AG09319 (cell line): ENCODE measurements at regions not wholly inside any gene's neighbourhood (a gene's known extent, or its start where the extent isn't known, plus 50 kb on each side); places are given as distances from the start of the nearest gene placed in this dataset.

Experiments used
- DNase-seq: peaks from one replicate; pipeline ENCODE4 v3.0.0-alpha.2; 2010; ENCODE audit warnings: low read depth; ENCODE audit errors: extremely low read depth
- TF ChIP-seq, protein P1 (sequence below): IDR thresholded peaks from 2 replicates; pipeline ENCODE4 v1.5.1; 2011; ENCODE audit warnings: low read depth, mild to moderate bottlenecking, inconsistent platforms, low read length, moderate library complexity

- TF ChIP-seq, protein P1, sequence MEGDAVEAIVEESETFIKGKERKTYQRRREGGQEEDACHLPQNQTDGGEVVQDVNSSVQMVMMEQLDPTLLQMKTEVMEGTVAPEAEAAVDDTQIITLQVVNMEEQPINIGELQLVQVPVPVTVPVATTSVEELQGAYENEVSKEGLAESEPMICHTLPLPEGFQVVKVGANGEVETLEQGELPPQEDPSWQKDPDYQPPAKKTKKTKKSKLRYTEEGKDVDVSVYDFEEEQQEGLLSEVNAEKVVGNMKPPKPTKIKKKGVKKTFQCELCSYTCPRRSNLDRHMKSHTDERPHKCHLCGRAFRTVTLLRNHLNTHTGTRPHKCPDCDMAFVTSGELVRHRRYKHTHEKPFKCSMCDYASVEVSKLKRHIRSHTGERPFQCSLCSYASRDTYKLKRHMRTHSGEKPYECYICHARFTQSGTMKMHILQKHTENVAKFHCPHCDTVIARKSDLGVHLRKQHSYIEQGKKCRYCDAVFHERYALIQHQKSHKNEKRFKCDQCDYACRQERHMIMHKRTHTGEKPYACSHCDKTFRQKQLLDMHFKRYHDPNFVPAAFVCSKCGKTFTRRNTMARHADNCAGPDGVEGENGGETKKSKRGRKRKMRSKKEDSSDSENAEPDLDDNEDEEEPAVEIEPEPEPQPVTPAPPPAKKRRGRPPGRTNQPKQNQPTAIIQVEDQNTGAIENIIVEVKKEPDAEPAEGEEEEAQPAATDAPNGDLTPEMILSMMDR = no peak
- DNase-seq = no peak
Observed at GRCh38 chr2:14239605-14240004, 392.9 kb upstream of the LRATD1 start.

DNA sequence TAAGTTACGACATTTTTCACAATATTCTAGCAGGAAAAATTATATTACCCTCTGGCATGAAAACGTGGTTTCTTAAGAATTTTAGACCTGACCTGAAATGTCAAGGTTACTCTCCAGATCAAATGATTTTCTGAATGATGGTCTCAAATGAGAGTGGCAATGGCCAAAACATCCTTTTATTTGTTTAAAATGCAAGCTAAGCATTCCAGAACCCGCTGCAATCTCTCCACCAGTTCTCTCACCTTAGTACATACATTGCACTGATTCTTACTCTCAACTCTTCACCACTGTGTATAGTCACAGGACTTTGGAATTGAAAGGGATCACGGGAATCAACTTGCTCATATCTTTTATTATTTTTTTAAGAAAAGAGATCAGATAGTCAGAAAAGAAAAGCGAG, 391.6 kb upstream of the LRATD1 start:
- DNase-seq = no peak
- TF ChIP-seq, protein P1 = no peak

GRCh38 chr2:14245901-14246300, 386.6 kb upstream of the LRATD1 start:
- TF ChIP-seq, protein P1 = no peak
- no peak for DNase-seq

GRCh38 chr2:14255135-14255820, 377.2 kb upstream of the LRATD1 start:
- DNase-seq = no peak
- TF ChIP-seq, protein P1 = no peak

- TF ChIP-seq, protein P1 = no peak
- DNase-seq = no peak
Observed at GRCh38 chr2:14256890-14257289, 375.6 kb upstream of the LRATD1 start.

DNA sequence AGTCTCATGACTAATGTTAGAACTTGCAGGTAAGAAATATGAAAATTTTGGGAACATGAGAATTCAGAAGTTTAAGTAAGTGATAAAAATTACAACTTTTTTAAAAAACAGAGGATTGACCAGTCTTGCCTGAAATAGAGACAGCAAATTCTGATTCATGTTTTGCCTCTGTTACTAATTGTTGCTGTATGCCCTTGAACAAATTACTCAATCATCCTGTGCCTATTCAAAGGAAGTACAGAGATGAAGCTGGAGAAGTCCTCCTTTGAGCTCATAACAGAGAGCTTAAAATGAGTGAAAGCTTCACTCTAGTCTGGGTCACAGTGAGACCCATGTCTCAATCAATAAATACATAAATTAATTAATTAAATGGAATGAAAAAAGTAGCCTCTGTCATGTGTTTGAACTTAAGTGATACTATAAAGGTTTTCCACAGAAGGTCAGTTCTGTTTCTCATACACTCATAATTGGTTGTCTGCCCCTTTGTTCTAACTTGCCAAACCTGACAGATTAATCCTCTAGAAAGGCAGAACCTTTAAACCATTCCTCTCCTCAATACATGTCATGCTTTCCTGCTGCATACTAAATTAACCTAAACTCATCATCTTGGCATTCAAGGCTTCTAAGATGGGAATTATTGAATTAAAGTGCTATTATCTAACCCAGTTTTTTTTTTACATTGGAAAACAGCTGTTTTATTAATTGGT, 374.6 kb upstream of the LRATD1 start:
- no peak for DNase-seq
- TF ChIP-seq, protein P1 = no peak

GRCh38 chr2:14261771-14262170, 370.7 kb upstream of the LRATD1 start:
- TF ChIP-seq, protein P1 = no peak
- no peak for DNase-seq
